MCF 10A (cell line): ENCODE measurements at regions not wholly inside any gene's neighbourhood (a gene's known extent, or its start where the extent isn't known, plus 50 kb on each side); places are given as distances from the start of the nearest gene placed in this dataset.

Source experiments
- BruUV-seq: library from RNA; stranded (reverse); fragments of 400-500 nt; replicated peaks from 2 replicates; lab custom pipeline; 2021; lab: Mats Ljungman, UMichigan
- CTCF ChIA-PET: fragments of 300-600 bp; sonication (Branson Sonifier 250); formaldehyde crosslinking; extraction: SDS; loops from one replicate; lab custom pipeline; 2021; ENCODE audit warnings: antibody characterized with exemption, inconsistent platforms; lab: Yijun Ruan, JAX
- POLR2A ChIA-PET: fragments of 300-600, 350-650 bp; sonication (Branson Sonifier 250); formaldehyde crosslinking; extraction: SDS; loops from one replicate; lab custom pipeline; 2020; ENCODE audit warnings: antibody characterized with exemption, inconsistent platforms; lab: Yijun Ruan, JAX
- DNase-seq: peaks from one replicate; pipeline ENCODE4 v3.0.0-alpha.2; 2018; ENCODE audit not compliant: unreplicated experiment
- H3K27ac Mint-ChIP-seq: one replicate; pipeline ENCODE4 v1.8.0; 2022; ENCODE audit warnings: mild to moderate bottlenecking, low read depth, mixed read lengths; ENCODE audit not compliant: unreplicated experiment
- H3K27me3 Mint-ChIP-seq: one replicate; pipeline ENCODE4 v1.8.0; 2022; ENCODE audit warnings: mixed read lengths; ENCODE audit not compliant: insufficient read depth, unreplicated experiment
- H3K36me3 Mint-ChIP-seq: one replicate; pipeline ENCODE4 v1.8.0; 2022; ENCODE audit warnings: mild to moderate bottlenecking, moderate library complexity, mixed read lengths; ENCODE audit not compliant: insufficient read depth, unreplicated experiment
- H3K4me1 Mint-ChIP-seq: one replicate; pipeline ENCODE4 v1.8.0; 2022; ENCODE audit warnings: mixed read lengths; ENCODE audit not compliant: insufficient read depth, unreplicated experiment
- H3K4me3 Mint-ChIP-seq: one replicate; pipeline ENCODE4 v1.8.0; 2022; ENCODE audit warnings: mild to moderate bottlenecking, moderate library complexity, mixed read lengths; ENCODE audit not compliant: unreplicated experiment
- H3K9me3 Mint-ChIP-seq: one replicate; pipeline ENCODE4 v1.8.0; 2022; ENCODE audit warnings: mixed read lengths; ENCODE audit not compliant: unreplicated experiment
- CTCF ChIP-seq: fragments of 200-600 bp; IDR thresholded peaks from one replicate; pipeline ENCODE4 v1.8.0; 2022; ENCODE audit warnings: antibody characterized with exemption, mild to moderate bottlenecking; ENCODE audit not compliant: unreplicated experiment
- intact Hi-C: fragments of 100-400 bp; cut with micrococcal nuclease; formaldehyde crosslinking; loops from 2 replicates; pipeline ENCODE4 v1.14.1; 2022

GRCh38 chr11:101668236-101668635, 84.4 kb upstream of the TRPC6 start:
- ChIA-PET CTCF (interaction anchor here (0.6 kb wide), 1 partner anchor 43 kb away, joined by 3 read pairs; no protein-coding TSS in a partner anchor), POLR2A (no interaction called here)
- H3K9me3 Mint-ChIP-seq = no peaks in the 10 kb centered on the region
- H3K4me1 Mint-ChIP-seq = no peaks in the 10 kb centered on the region
- no peak for DNase-seq
- intact Hi-C loops = no loop called here
- no peak overlapping the region for H3K4me3 Mint-ChIP-seq
- no TSS peak for BruUV-seq
- TF ChIP-seq CTCF = no peak
- H3K27ac Mint-ChIP-seq = no peak overlapping the region
- H3K36me3 Mint-ChIP-seq = no peaks in the 10 kb centered on the region
- H3K27me3 Mint-ChIP-seq = no peaks in the 10 kb centered on the region

- Mint-ChIP-seq H3K9me3 (peaks cover 6% of the 10 kb centered on the region), H3K4me3 (no peak overlapping the region), H3K36me3 (no peaks in the 10 kb centered on the region), H3K4me1 (no peaks in the 10 kb centered on the region), H3K27me3 (no peaks in the 10 kb centered on the region), H3K27ac (no peak overlapping the region)
- ChIA-PET CTCF (no interaction called here), POLR2A (interaction anchor here (0.6 kb wide), 1 partner anchor 70 kb away, joined by 3 read pairs; no protein-coding TSS in a partner anchor)
- no peak for DNase-seq
- no peak for TF ChIP-seq CTCF
- no TSS peak for BruUV-seq
- intact Hi-C loops = no loop called here
Observed at GRCh38 chr11:101666916-101667315, 83.1 kb upstream of the TRPC6 start.

- CTCF ChIA-PET = no interaction called here
- Mint-ChIP-seq H3K27ac (no peak overlapping the region), H3K36me3 (no peaks in the 10 kb centered on the region), H3K27me3 (no peaks in the 10 kb centered on the region), H3K9me3 (peaks cover 12% of the 10 kb centered on the region), H3K4me1 (no peaks in the 10 kb centered on the region), H3K4me3 (no peak overlapping the region)
- BruUV-seq = no TSS peak
- POLR2A ChIA-PET = no interaction called here
- no peak for DNase-seq
- intact Hi-C loops = no loop called here
- no peak for TF ChIP-seq CTCF
Observed at GRCh38 chr11:101661559-101661958, 77.8 kb upstream of the TRPC6 start.
